HFFc6 (cell line): ENCODE measurements at regions not wholly inside any gene's neighbourhood (a gene's known extent, or its start where the extent isn't known, plus 50 kb on each side); places are given as distances from the start of the nearest gene placed in this dataset.
A peak's percentile ranks its signal among the peaks of the same experiment; 100 is the strongest.

Experiments
- DNase-seq: peaks from one replicate; pipeline ENCODE4 v3.0.0-alpha.2; 2018
- H3K27ac Mint-ChIP-seq: 2 replicates; pipeline ENCODE4 v1.8.0; 2020; ENCODE audit warnings: mild to moderate bottlenecking, mixed read lengths
- H3K27me3 Mint-ChIP-seq: 2 replicates; pipeline ENCODE4 v1.8.0; 2021; ENCODE audit warnings: mild to moderate bottlenecking, moderate library complexity, mixed read lengths; ENCODE audit not compliant: insufficient read depth
- H3K36me3 Mint-ChIP-seq: 2 replicates; pipeline ENCODE4 v1.8.0; 2021; ENCODE audit warnings: low read depth, mixed read lengths
- H3K4me1 Mint-ChIP-seq: 2 replicates; pipeline ENCODE4 v1.8.0; 2020; ENCODE audit warnings: low read depth, mixed read lengths
- H3K4me3 Mint-ChIP-seq: 2 replicates; pipeline ENCODE4 v1.8.0; 2020; ENCODE audit warnings: mild to moderate bottlenecking, moderate library complexity, mixed read lengths
- H3K9me3 Mint-ChIP-seq: 2 replicates; pipeline ENCODE4 v1.8.0; 2020; ENCODE audit warnings: mild to moderate bottlenecking, mixed read lengths
- TF ChIP-seq, protein P1 (sequence below): fragments of 200-600 bp; sonication (generic); IDR thresholded peaks from 2 replicates; pipeline ENCODE4 v1.5.0; 2021; ENCODE audit warnings: antibody characterized with exemption, mild to moderate bottlenecking

DNA sequence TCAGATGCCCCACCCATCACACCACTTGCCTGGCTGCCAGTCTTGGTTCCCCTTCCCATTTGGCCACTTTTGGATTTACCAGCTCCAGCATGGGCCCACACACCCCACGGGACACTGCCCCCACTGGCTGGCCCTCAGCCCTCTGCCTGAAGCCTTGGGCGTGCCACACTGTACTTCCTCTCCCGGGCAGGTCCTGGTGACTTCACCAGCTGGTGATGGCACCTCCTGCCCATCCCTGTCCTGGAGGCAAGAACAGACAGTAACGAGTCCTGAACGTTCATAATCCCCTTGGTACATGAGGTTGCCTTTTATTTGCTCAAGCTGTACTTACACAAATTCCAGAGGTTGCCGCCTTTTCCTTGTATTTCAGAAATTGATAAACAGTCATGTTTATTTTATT is 81.1 kb downstream of the TMEM17 start:
- peaks cover 14% of the 10 kb centered on the region; the same call in 1 of the 2 replicates for H3K27me3 Mint-ChIP-seq
- DNase-seq = no peak
- H3K4me3 Mint-ChIP-seq = no peak overlapping the region
- H3K27ac Mint-ChIP-seq = no peak overlapping the region
- no peaks in the 10 kb centered on the region for H3K36me3 Mint-ChIP-seq
- H3K4me1 Mint-ChIP-seq = no peaks in the 10 kb centered on the region
- TF ChIP-seq, protein P1, sequence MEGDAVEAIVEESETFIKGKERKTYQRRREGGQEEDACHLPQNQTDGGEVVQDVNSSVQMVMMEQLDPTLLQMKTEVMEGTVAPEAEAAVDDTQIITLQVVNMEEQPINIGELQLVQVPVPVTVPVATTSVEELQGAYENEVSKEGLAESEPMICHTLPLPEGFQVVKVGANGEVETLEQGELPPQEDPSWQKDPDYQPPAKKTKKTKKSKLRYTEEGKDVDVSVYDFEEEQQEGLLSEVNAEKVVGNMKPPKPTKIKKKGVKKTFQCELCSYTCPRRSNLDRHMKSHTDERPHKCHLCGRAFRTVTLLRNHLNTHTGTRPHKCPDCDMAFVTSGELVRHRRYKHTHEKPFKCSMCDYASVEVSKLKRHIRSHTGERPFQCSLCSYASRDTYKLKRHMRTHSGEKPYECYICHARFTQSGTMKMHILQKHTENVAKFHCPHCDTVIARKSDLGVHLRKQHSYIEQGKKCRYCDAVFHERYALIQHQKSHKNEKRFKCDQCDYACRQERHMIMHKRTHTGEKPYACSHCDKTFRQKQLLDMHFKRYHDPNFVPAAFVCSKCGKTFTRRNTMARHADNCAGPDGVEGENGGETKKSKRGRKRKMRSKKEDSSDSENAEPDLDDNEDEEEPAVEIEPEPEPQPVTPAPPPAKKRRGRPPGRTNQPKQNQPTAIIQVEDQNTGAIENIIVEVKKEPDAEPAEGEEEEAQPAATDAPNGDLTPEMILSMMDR = no peak
- H3K9me3 Mint-ChIP-seq = no peaks in the 10 kb centered on the region; the same call in 1 of the 2 replicates

DNA sequence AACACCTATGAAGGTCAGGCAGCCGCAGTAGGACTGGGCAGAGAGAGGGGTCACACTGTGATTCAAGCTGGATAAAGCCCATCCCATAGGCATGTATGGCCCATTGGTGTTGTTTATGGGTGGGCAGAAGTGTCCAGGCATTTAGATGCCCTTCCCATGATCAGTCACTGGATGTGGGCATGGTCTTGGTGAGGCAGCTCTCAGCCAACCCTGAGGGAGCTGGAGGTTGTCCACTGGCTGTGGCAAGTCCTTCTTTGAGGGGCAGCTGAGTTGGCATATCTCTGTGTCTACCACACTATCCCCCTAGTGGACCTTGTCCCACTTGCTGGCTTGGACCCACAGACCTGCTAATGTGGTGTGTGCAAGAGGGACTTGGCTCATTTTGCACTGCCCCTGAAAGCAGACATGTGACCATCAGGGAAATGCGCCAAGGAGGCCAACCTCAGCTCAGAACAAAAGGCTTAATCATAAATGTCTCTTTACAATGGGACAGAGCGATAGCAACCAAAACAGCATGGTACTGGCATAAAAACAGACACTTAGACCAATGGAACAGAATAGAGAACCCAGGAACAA is 82.0 kb downstream of the TMEM17 start:
- Mint-ChIP-seq H3K4me1 (no peaks in the 10 kb centered on the region), H3K4me3 (no peak overlapping the region), H3K27ac (no peak overlapping the region), H3K9me3 (peaks cover 4% of the 10 kb centered on the region), H3K36me3 (no peaks in the 10 kb centered on the region), H3K27me3 (peaks cover 14% of the 10 kb centered on the region; the same call in 1 of the 2 replicates)
- TF ChIP-seq, protein P1 = no peak
- no peak for DNase-seq

DNA sequence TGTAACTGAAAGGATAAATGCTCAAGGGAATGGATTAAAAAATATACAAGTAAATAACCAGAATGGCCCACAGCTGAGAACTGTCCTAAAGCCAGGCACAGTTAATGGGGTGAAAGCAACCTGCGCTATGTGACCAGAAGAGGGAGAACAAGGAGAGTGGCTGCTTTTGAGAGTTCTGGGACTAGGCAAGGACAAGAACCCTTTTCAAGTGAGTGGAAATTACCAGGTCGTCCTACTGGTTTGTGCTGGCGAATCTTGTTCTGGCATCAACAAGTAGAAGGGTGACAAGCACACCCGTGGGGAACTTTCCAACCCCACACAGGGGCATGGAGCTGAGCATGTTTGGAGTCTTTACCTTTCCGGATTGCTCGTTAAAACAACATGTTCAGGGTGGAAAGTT is 82.8 kb downstream of the TMEM17 start:
- no peaks in the 10 kb centered on the region for H3K4me1 Mint-ChIP-seq
- H3K27me3 Mint-ChIP-seq = peaks cover 14% of the 10 kb centered on the region; the same call in 1 of the 2 replicates
- H3K36me3 Mint-ChIP-seq = no peaks in the 10 kb centered on the region
- H3K4me3 Mint-ChIP-seq = no peak overlapping the region
- peaks cover 5% of the 10 kb centered on the region for H3K9me3 Mint-ChIP-seq
- peak; percentile 36 for DNase-seq
- TF ChIP-seq, protein P1 = peak; percentile 64
- H3K27ac Mint-ChIP-seq = no peak overlapping the region

DNA sequence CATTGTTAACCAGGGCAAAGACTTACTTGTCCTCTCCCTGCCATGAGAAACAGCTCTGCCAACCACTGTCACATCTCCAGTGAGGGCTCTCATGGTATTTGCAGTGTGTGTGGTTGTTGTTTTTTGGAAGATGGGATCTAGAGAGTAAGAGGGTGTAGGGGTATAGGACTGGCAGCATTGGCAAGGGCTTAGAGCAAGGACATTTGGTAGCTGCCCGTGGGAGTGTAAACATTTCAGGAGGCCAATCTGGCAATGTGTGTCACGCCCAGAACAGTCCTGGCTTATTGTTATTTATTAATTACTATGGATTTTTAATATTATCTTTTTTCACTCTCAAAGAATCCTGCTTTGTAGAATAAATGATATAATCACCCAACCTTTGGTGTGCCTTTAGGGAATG is 90.5 kb downstream of the TMEM17 start:
- H3K9me3 Mint-ChIP-seq = peaks cover 5% of the 10 kb centered on the region
- H3K4me3 Mint-ChIP-seq = no peak overlapping the region
- no peak for DNase-seq

DNA sequence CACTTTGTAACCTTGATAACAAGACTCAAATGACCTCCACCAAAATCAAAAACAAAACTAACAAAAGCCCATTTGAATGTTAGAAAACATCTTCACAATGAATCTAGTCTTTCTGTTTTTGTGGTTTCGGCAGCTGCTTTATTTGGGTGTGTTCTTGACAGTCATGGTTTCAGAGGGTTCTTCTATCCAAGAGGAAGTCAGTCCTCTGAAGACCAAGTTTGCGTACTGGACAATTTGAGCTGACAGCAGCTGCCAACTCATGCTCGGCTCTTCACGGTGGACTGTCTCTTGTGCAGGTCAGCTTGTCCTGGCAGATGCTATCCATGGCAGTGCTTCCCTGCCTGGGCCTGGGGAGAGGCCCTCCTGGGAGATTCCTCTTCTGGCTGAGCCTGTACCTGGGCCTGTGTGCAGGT is 91.0 kb downstream of the TMEM17 start:
- H3K9me3 Mint-ChIP-seq = peaks cover 5% of the 10 kb centered on the region
- H3K36me3 Mint-ChIP-seq = no peaks in the 10 kb centered on the region
- H3K27me3 Mint-ChIP-seq = no peaks in the 10 kb centered on the region; the same call in none of the 2 replicates
- no peak for DNase-seq
- TF ChIP-seq, protein P1 = no peak
- peaks cover 26% of the 10 kb centered on the region for H3K4me1 Mint-ChIP-seq
- no peak overlapping the region for H3K27ac Mint-ChIP-seq
- H3K4me3 Mint-ChIP-seq = no peak overlapping the region

More for the DNA sequence above, 90.5 kb downstream of the TMEM17 start:
- no peaks in the 10 kb centered on the region for H3K36me3 Mint-ChIP-seq
- TF ChIP-seq, protein P1 = no peak
- no peak overlapping the region for H3K27ac Mint-ChIP-seq
- H3K27me3 Mint-ChIP-seq = no peaks in the 10 kb centered on the region; the same call in none of the 2 replicates
- peaks cover 25% of the 10 kb centered on the region for H3K4me1 Mint-ChIP-seq
